ENCODE measurements at regions not wholly inside any gene's neighbourhood (a gene's known extent, or its start where the extent isn't known, plus 50 kb on each side); places are given as distances from the start of the nearest gene placed in this dataset.

DNA sequence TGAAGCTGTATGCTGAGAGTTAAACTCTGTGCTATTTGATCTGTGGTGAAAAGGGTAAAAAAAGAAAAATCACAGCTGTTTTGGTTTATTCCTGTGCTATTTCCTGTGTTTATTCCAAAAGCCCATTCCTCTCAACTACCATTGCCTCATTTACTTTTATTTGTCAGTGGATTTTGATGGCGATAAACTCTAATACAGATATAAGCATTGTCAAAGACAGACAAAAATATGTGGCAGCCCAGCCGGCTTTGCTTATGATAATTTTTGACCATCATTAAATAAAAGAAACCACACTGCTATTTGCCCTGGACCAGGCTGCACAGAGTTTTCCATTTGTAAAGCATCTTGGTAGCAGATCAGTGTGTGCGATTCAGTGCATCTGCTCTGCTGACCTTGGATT lies 473.6 kb upstream of the ASIC2 start:
- DNase-seq = no peak

DNA sequence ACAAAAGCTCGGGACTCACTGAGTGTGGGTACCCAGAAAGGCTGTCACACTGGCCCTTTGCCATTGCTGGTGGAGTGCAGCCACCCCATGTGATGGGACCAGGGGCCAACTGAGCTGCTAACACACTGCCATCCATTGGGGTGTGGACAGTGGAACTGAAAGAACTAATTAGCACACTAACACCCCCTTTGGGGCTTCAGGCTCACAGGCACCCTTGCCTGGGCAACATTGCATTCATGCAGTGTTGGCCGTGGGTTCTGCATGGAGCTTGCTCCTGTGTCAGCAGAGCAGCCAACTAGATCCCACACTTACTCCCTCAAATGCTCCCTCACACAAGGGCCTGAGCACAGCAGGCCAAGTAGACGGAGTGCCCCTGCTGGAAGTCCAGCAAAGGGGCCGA lies 476.0 kb upstream of the ASIC2 start:
- peak in 4 of 56 donors; percentile 4 to 7 (median 6) for DNase-seq

DNA sequence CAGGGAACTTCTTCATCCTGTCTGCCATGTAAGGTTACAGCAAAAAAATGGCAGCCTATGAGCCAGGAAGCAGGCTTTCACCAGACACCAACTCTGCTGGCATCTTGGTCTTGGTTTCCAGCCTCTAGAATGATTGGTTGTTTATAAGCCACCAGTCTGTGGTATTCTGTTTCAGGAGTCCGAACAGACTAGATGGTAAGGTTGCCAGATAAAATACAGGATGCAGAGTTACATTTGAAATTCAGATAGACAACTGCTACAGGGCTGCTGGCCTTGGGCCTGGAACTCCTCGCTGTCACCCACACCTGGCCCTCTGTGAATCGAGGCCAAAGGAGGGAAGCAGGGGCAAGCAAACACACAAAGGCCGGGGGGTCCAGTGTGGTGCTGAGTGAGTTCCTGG lies 478.8 kb upstream of the CCL2 start:
- no peak for DNase-seq

DNA sequence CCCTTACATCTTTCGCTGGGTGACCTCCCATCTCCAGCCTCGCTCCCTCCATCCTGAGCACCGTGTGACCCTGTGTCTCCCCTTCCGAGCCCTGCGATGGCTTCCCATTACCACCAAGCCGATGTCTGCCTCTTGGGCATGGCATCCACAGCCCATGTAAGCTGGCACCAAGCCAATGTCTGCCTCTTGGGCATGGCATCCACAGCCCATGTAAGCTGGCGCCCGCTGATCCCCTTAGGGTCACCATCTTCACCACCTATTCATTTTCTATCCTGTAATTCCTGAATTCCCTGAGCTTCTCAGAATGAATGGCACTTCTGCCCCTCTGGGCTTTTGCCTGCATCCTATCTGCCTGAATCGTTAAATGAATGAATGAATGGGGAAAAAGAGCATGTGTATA lies 478.2 kb upstream of the CCL2 start:
- no peak for DNase-seq

DNA sequence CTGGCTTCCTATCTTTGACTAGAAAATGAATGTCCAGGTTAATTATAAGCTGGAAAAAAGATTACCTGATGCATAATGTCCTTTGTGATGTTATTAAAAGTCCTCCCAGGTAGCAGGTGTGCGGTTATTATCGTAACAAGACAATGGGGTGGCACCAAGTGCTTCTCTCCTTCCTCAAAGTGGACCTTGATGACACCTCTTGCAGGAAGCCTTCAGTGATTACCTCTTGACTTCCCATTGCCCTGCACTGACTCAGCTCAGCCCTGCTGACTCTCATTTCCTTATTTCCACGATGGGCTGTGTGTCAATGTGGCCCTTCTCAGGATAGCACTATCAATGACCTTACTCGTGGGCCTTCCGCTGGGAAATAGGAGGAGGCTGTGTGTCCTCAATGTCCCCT lies 477.4 kb upstream of the CCL2 start:
- no peak for DNase-seq

DNA sequence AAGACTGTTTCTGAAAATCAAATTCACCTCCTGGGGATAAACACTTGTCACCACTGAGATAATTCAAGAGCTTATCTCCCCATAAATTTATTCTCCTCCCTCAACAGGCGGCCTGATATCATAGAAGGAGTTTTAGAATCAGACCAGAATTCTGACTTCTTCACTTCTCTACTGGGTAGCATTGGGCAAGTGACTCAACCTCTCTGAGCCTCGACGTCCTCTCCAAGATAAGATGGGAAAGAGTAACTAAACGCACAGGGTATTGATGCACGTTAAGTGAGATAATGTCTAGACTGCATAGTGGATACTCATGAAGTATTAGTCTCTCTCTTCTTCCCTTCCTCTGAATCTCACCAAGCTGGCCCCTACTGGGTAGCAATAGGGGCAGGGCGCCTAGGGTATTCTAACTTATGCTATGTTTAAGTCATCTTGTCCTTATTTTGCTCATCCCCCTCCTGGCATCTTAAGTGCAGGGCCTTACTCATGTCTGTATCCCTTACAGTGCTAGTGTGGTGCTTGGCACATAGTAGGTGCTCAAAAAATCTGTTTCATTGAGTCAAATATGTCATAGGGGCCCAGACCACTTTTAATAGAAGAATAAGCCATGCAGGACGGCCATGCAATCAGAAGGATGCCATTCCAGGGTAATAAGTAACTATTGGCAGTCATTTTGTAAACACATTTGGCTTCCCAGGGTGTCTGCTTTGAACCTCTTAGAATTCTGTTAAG lies 476.4 kb upstream of the CCL2 start:
- DNase-seq = peak in 1 of 56 donors; percentile 3

DNA sequence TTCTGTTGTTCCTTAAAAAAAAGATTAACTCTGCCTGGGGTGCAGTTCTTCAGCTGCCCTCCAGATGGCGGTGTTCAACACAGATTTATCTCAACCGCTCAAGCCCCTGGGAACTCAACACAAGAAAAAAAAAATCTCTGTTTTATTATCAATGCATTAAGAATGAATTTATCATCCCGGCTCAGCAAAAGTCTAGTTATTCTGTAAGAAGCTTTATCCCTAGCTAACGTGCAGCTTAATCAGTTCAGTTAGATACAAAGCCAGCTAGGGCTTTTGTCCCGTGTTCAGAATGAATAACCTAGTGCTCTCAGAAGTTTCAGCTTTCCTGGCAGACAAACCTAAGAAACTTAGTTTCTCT lies 475.9 kb upstream of the CCL2 start:
- peak in 32 of 56 donors; percentile 1 to 77 (median 17) for DNase-seq

DNA sequence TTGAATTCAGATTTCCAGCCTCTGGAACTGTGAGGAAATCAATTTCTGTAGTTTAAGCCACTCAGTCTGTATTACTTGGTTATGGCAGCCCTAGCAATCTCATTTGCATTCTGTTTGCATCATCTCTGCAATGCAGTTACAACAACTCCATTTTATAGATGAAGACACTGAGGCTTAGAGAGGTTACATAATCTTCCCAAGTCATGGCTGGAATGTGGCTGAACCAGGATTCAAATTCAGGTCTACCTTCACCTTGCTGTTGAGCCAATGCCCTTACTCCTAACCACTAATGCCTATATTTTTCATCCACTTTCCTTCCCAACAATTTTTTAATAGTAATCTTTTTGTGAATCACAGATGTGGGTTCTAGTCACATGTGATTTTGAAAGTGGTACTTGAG lies 469.8 kb upstream of the CCL2 start:
- no peak for DNase-seq

DNA sequence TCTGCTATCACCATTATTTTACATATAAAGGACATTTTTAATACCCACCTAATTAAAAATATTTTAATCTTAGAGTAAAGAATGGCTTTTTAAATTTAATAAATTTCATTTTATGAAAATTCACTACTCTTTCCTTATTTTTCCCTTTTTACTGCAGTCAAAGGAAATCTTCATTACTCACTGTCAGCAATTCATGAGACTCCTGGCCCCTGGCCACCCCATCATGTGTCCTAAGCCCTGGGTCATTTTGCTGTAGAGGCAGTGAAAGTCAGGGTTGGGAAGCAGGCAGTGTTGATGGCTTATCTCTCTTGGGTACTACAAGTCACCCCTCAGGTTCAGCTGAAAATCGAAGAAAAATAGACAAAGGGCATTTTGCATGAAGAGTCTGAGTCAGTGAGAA lies 468.6 kb upstream of the CCL2 start:
- DNase-seq = no peak

DNA sequence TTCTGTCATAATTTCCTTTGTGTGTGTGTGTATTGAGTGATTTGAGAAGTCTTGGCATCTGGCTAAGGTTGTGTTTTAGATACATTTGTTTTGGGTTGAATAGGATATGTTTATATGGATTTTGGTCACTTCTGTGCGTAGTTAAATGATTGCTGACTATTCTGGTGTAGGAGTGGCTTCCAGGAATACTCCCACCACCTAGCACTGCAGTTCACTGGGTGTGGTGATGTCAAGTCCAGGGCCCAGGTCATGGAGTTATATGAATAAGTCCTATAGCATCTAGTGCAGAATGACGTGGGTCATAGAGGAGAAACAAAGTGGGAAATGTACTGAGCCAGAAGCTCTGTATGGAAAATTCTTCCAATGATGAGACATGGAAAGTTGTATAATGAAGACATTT lies 465.4 kb upstream of the CCL2 start:
- no peak for DNase-seq

DNA sequence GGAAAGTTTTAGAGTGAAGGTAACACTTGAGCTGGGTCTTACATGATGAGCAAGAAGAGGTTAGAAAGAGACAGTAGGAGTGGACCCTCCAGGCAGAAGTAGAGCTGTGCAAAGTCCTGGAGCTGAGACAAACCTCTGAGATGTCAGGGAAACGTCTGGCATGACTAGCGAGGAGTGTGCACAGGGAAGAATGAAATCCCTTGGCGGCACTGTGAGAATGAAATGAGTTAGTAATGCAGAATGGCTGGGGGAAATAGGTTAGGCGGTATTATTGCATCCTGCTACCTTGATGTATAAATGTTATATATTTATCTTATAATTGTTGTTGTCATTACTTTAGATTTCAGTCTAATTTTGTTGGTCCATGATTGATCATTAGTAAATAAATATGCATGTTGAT lies 457.9 kb upstream of the CCL2 start:
- no peak for DNase-seq

DNA sequence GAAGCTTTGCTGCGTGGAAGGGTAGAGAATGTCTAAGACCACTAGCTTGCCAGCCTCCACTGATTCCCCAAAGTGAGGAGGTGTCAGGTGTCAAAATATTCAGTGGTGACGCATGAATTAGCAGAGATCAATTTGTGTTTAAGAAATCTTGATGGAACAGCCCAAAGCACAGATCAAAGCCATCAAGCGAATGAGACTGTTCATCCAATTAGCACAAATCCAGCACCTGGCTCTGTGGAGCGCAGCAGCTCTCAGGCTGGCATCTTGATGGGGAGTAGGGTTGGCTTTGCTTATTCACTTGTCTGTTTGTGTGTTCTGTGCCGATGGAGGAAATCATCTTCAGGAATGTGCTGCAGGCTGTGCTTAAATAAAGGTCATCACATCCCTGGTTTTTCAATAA lies 456.8 kb upstream of the CCL2 start:
- no peak for DNase-seq

DNA sequence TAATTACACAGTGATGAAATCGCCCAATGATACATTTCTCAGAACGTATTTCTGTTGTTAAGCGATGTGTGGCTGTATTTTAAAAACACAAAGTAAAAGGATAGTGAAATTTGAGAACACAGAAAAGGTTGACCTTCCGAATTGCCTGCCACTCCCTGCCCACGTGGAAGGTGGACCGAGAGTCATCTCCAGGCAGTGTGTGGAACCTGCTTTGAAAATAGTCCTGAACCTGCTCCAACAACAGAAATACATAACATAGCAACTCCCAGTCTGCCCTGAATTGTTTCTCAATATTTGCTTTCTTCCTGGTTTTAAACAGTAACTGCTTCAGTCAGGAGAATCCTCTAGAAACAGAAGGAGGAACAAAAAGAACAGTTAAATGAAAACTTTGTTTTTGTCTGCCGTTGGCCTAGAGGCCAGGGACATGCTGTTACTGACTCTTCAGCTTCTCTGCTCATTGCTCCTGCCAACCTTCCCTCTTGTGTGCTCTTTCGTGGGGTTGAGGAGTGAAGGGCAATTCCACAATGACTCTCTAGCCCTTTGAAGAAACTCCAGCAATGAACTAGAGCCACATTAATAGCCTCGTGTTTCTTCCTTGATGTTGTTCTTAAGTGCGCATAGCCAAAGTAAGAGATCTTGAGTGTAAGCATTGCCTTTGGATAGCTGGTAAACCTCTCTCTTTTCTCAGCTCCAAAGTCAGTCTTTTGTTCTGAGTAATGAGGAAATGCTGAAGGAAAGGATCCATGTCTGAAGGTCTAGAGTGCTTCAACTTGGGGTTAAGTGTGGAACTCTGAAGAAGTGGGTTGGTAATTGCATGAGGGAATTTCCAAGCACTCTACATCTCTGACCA lies 452.5 kb upstream of the CCL2 start:
- DNase-seq = no peak

DNA sequence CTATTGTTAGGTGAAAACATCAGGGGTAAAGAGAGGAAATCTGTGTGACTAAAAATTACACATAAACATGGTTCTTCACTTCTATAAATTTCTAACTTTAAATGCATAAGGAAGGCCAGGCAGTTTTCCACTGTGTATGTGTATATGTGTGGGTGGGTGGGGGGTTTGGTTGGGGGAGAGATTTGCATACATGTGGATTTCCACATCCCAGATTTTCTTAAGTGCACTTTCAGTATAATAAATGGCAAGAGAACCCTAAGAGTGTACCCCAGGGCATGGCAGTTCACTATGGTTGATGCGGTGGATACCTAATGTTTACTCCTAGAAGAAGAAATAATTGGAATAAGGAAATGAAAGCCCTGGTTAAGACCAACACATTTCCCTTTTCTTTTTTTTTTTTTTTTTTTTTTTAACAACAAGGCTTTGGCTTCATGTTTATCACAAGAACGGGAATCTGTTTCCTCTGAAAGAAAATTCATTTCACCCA lies 451.8 kb upstream of the CCL2 start:
- DNase-seq = no peak

DNA sequence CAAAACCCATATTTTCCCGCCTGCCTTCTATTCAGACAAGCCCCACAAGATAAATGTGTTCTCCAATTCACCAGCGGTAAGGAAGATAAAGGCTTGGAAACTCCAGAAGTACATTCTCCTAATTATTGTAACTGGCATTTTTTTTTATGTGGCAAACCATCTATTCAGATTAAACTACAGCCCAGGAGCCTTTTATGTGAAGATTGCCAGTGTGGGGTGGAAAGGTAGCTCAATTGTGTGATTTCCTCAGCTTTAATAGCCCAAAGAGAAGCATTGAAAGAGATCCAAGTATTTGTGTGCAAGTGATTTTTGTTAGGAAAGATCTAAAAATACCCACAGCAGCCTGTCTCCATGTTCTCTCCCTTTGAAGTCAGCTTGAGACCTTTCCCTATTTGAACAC lies 451.4 kb upstream of the CCL2 start:
- DNase-seq = no peak

DNA sequence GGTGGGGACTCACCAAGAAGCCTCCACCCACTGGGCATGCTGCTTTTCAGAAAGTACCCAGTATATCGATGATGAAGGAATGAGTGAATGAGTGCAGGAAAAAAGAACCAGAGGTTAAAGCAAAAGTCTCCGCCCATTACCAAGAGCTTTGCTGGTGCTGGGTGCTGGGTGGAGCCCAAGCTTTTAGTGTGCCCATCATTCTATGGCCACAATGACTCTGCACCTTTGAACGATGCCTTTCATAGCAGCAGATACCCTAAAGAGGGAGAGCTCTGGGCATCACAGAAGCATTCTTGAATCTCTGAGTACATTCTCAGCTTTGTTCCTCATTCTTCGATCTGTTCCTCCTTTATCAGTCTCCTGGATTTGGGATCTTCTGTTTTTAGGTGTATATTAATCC lies 450.7 kb upstream of the CCL2 start:
- DNase-seq = no peak

DNA sequence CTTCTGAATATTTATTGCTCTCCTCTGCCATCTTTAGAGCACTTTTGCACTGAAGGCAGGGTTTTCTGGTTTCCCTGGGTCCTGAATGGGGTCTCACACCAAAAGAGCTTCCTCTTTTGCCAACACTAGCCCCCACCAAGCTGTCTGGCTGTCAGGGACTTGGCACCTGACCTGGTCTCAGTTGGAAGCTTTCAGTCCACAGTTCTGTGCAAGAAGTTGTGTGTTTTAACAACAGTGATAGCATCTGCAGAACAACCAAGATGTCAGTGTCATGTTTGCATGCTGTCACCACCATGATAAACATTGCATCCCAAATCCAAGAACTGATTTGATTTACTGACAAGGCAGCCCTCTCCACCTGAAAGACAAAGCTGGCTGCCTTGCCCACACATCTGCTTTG lies 448.5 kb upstream of the CCL2 start:
- DNase-seq = no peak

DNA sequence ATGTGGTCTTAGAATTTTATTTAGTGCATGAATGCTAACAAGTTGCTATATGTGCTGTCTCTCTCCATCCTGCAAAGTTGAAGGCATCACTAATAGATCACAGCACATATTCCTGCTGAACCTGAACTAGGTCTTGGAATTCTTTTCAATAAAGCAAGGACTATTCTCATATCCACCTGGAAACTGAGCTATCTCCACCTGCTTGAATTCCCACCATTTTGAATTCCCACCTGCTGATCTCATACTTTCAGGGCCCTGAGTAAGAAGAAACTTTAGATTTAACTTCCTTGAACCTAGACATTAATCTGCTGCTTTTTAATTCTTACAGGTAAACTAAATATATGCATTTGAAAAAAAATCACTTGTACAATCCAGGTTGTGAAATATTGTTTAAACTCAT lies 445.3 kb upstream of the CCL2 start:
- no peak for DNase-seq

DNA sequence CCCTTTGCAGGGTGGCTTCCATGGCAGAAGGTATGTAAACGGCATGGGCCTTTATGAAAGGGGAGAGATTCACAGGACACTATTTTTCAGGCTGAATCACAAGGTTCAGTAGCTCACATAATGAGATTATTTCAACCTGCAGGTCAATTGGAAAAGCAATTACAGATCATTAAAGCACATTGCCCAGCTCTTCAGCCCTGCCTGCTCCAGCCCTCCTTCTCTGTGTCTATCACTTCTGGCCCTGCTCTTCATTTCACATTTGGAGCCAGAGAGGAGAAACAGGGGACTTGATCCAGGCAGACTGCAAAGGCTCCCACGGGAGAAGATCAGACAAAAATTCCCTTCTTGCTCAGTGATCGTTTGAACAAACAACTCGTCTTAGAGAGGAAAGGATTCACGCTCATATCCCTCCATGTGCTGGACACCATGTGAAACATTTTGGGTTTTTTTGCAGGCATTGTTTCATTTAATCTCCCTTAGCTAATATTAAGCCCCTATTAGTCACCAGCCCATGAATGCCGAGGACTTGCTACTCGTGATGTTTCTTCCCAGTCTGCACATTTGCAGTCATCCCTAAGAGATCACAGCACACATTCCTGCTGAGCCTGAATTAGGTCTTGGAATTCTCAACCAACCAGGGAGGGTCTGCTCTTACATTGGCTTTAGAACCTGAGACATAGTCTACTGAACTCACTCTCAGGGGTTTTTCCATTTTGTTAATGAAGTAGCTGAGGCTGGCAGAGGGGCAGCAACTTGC lies 443.9 kb upstream of the CCL2 start:
- no peak for DNase-seq

DNA sequence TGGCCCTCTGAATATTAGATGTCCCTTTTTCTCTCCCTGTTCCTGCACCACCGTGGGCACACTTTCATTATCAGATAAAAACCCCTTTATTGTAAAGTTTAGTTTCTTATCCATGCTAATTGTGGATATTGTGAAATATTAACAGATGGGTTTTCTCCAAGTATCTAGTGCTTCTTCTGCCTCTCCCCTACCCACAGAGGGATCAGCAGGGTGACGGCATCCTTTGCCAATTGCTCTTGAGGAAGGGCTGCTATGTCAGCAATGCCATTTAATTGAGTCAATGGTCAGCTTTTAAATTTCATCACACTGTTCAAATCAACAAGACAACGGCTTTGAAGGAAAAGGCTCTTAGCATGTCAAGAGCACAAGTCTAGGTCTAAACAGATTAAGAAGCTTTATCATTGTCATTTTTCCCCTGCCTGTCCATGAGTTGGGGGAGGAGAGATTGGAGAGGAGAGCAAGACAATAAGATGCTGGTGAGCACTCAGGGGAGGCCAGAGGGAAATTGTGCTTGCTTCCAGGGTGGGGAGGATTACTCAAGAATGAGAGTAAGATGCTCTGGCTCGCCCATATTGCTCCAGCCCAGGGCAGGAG lies 443.0 kb upstream of the CCL2 start:
- no peak for DNase-seq

DNA sequence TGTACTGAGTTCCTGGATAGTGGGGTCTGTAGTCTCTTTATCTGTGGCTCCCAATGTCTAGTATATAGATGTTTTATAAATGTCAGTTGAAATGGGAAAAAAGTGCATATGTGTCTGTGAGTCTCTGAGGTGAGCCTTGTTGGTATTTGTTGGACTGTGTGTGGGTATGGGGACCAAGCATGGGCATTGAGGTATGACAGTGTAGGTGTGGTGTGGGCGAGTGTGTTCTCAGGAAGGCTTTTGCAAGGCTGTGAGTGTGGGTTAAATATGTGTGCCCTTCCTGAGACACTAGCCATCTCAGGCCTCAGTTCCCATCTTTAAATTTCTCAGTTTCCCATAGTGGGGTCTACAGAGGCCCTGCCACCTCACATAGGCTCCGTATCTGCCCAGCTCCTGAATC lies 440.2 kb upstream of the CCL2 start:
- no peak for DNase-seq

DNA sequence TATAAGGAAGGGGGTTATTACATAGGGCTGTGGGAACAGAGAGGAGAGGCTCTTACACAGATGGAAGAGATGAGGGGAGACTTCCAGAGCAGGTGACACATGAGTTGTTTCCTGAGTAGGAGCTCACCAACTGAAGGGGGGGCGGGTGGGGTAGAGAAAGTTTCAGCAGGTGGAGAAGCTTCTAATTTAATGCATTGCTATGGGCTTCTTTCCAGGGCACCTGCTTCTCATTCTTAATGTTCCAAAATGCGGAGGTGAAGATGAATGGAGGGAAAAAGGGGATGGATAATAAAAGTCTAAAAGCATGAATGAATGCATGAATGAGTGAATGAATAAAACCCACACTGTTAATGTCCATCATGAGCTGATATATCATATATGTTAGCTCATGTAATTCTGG lies 439.0 kb upstream of the CCL2 start:
- no peak for DNase-seq
